ENCODE measurements at regions not wholly inside any gene's neighbourhood (a gene's known extent, or its start where the extent isn't known, plus 50 kb on each side); places are given as distances from the start of the nearest gene placed in this dataset.

- Mint-ChIP-seq H3K36me3 (no peaks in the 10 kb centered on the region), H3K4me1 (no peaks in the 10 kb centered on the region), H3K27me3 (ENCODE audit: low read depth) (peaks cover 3% of the 10 kb centered on the region), H3K27ac (no peak overlapping the region), H3K4me3 (no peak overlapping the region), H3K9me3 (peaks cover 2% of the 10 kb centered on the region)
- no peak for DNase-seq (ENCODE audit: low spot score in 2 of 2, unreplicated experiment in 2 of 2)
- no peak for TF ChIP-seq CTCF (IDR thresholded peaks at IDR 0.05; ENCODE audit: unreplicated experiment)
Observed at GRCh38 chr5:110842948-110843347, 104.1 kb downstream of the SLC25A46 start.

GRCh38 chr5:110844251-110844650, 105.4 kb downstream of the SLC25A46 start:
- no peak for DNase-seq (ENCODE audit: low spot score in 2 of 2, unreplicated experiment in 2 of 2)
- H3K27me3 Mint-ChIP-seq (ENCODE audit: low read depth) = no peaks in the 10 kb centered on the region
- H3K9me3 Mint-ChIP-seq = peaks cover 15% of the 10 kb centered on the region
- no peak overlapping the region for H3K27ac Mint-ChIP-seq
- no peaks in the 10 kb centered on the region for H3K4me1 Mint-ChIP-seq
- H3K4me3 Mint-ChIP-seq = no peak overlapping the region
- no peaks in the 10 kb centered on the region for H3K36me3 Mint-ChIP-seq
- no peak for TF ChIP-seq CTCF (IDR thresholded peaks at IDR 0.05; ENCODE audit: unreplicated experiment)

- Mint-ChIP-seq H3K27ac (no peak overlapping the region), H3K9me3 (peaks cover 19% of the 10 kb centered on the region), H3K4me1 (no peaks in the 10 kb centered on the region), H3K4me3 (no peak overlapping the region), H3K36me3 (no peaks in the 10 kb centered on the region), H3K27me3 (ENCODE audit: low read depth) (no peaks in the 10 kb centered on the region)
- no peak for DNase-seq (ENCODE audit: low spot score in 2 of 2, unreplicated experiment in 2 of 2)
- TF ChIP-seq CTCF (IDR thresholded peaks at IDR 0.05; ENCODE audit: unreplicated experiment) = no peak
Observed at GRCh38 chr5:110846398-110847001, 107.7 kb downstream of the SLC25A46 start.

GRCh38 chr5:110851357-110851756, 112.5 kb downstream of the SLC25A46 start:
- Mint-ChIP-seq H3K9me3 (peaks cover 19% of the 10 kb centered on the region), H3K27me3 (ENCODE audit: low read depth) (no peaks in the 10 kb centered on the region), H3K4me1 (no peaks in the 10 kb centered on the region), H3K27ac (no peak overlapping the region), H3K36me3 (no peaks in the 10 kb centered on the region), H3K4me3 (no peak overlapping the region)
- DNase-seq (ENCODE audit: low spot score in 2 of 2, unreplicated experiment in 2 of 2) = no peak
- TF ChIP-seq CTCF (IDR thresholded peaks at IDR 0.05; ENCODE audit: unreplicated experiment) = no peak

- Mint-ChIP-seq H3K36me3 (no peaks in the 10 kb centered on the region), H3K27ac (no peak overlapping the region), H3K4me3 (no peak overlapping the region), H3K9me3 (peaks cover 19% of the 10 kb centered on the region), H3K4me1 (no peaks in the 10 kb centered on the region), H3K27me3 (ENCODE audit: low read depth) (no peaks in the 10 kb centered on the region)
- TF ChIP-seq CTCF (IDR thresholded peaks at IDR 0.05; ENCODE audit: unreplicated experiment) = no peak
- DNase-seq (ENCODE audit: low spot score in 2 of 2, unreplicated experiment in 2 of 2) = no peak
Observed at GRCh38 chr5:110852053-110852452, 113.2 kb downstream of the SLC25A46 start.

- H3K4me1 Mint-ChIP-seq = no peaks in the 10 kb centered on the region
- no peak for TF ChIP-seq CTCF (IDR thresholded peaks at IDR 0.05; ENCODE audit: unreplicated experiment)
- no peaks in the 10 kb centered on the region for H3K27me3 Mint-ChIP-seq (ENCODE audit: low read depth)
- H3K27ac Mint-ChIP-seq = no peak overlapping the region
- H3K4me3 Mint-ChIP-seq = no peak overlapping the region
- no peaks in the 10 kb centered on the region for H3K36me3 Mint-ChIP-seq
- no peak for DNase-seq (ENCODE audit: low spot score in 2 of 2, unreplicated experiment in 2 of 2)
- H3K9me3 Mint-ChIP-seq = peaks cover 19% of the 10 kb centered on the region
Observed at GRCh38 chr5:110852541-110852940, 113.7 kb downstream of the SLC25A46 start.

Measured in mesothelial cell of epicardium (in vitro differentiated cells).